HuH-7.5 (cell line): ENCODE measurements at regions not wholly inside any gene's neighbourhood (a gene's known extent, or its start where the extent isn't known, plus 50 kb on each side); places are given as distances from the start of the nearest gene placed in this dataset.

Experiments
- DNase-seq: peaks from one replicate; pipeline ENCODE4 v3.0.0; 2011; ENCODE audit warnings: low spot score

DNA sequence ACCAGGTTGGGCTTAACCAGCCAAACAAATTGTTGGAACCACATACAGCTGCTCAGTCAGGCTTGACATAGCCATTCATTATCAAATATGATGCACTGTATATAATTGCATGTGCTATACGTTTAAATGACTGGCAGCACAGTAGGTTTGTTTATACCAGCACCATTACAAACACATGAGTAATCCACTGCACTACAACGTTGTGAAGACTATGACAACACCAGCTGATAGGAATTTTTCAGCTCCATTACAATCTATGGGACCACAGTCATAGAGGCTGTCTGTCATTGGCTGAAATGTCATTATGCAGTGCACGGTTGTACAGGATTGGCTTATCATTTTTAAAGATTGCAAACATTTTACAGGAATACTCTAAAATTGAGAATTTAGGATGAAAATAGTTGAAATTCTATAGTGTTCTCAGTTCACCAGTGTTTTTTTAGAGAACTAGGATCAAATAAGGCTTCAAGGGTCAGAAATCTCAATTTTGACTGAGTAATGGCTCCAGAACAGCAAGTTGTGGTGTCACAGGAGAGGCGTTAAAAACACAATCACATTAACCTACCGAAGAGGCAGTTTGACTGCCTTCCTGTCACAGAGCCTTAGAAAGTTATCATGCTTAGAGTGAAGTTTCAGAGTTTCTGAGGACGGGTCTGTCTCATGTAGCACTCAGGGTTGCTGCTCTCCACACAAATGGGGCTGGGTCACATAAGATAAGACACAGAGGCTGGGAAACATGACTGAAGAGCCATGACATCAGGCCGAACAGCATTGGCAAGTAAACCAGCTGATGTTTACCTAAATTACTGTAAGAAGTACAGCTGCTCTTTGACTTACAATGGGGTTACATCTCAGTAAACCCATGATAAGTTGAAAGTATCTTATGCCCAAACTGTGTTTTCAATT, 60.7 kb upstream of the SMLR1 start:
- no peak for DNase-seq

DNA sequence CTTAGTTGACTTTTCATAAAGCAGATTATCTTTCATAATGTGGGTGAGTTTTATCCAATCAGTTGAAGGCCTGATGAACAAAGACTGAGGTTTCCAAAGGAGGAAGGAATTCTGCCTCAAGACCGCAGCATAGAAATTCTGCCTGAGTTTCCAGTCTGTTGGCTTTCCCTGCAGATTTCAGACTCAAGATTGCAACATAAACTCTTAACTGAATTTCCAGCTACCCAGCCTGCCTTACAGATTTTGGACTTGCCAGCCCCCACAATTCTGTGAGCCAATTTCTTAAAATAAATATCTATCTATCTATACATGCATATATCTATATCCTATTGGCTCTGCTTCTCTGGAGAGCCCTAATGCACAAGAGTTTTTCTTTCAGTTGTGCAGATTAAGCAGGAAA, 57.3 kb upstream of the SMLR1 start:
- DNase-seq: no peak

DNA sequence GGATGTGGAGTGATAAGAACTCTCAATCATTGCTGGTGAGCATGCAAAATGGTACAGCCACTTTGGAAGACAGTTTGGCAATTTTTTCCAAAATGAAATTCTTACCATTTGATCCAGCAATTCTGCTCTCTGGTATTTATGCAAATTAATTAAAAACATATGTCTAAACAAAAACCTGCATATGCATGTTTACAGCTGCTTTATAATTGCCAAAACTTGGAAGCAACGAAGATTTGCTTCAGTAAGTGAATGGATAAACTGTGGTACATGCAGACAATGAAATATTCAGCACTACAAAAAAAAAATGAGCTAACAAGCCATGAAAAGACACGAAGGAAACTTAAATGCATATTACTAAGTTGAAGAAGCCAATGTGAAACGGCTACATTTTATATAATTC, 55.5 kb upstream of the SMLR1 start:
- DNase-seq: no peak

DNA sequence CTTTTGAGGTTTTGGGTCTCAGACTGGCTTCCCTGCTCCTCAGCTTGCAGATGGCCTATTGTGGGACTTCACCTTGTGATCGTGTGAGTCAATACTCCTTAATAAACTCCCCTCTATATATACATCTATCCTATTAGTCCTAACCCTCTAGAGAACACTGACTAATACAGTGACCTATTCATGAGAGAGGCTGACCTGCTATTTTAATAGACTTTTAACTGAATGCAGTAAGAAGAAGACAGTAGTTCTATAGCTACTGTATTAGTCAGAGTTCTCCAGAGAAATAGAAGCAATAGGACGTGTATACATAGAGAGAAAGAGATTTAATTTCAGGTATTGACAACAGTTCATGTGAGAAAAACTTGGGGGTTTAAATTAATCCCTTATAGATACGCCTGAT, 53.3 kb upstream of the SMLR1 start:
- DNase-seq: no peak

DNA sequence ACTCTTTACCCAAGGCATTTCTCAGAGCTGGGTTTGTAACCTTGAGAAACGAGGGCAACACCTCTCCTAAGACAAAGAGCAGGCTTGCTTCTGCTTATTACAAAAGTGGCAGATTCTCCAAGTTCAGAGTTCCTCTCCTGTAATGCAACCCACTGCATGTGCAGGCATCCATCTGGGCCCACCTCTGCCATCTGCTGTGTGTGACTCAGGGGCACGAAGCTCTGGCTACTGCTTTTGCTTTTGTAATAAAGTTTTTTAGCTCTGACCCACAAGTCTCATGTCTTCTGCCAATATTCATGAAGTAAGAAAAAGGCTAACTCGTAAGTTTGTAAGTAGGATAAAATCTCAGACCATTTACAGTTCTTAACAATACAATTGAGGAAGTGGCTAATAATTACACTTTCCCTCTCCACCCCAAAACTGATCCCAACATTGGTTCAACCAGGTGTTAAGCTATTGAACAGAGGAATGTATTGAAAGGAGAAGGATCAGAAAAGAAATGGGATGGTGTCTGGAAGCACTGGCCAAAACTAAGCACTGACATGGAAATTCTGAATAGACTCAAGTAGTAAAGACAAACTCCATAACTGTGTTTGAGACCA, 51.7 kb upstream of the SMLR1 start:
- DNase-seq: no peak

DNA sequence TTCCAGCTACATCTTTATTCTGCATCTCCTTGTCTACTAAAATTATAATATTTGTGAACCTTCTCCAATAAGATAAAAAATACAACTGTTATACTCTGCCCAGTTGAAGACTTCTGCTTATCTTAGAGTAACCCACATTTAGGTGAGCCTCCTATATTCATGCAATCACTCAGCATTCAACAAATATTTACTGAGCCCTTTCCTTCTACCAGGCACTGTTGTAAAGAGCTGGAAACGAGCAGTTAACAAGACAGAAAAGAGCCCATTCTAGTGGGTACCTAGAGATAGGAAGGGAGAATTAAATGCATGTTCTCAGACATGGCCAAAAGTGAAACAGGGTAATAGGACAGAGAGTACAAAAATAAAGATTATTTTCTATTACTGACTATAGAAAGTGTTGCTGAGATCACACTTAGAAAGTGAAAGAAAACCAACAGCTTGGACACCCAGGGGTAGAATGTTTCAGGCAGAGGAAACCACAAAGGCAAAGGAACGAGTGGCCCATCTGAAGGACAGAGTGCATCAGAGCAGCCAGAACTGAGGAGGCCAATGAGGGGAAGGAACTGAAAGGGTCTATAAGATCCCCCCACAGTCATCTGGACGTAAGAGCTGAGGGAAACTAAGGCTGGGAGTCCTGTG, 50.8 kb upstream of the SMLR1 start:
- no peak for DNase-seq
